ENCODE measurements at regions not wholly inside any gene's neighbourhood (a gene's known extent, or its start where the extent isn't known, plus 50 kb on each side); places are given as distances from the start of the nearest gene placed in this dataset.

- ChIA-PET POLR2A (ENCODE audit: low non-redundant PET) (no interaction called here), CTCF (interaction anchor here (0.7 kb wide), 1 partner anchor 233 kb away, joined by 3 read pairs; no protein-coding TSS in a partner anchor)
- DNase-seq (ENCODE audit: low spot score), result no peak
- H3K27ac ChIP-seq, result no peak overlapping the region
- no peak for TF ChIP-seq CTCF (conservative IDR thresholded peaks at IDR 0.05; ENCODE audit: low read depth)
Observed at GRCh38 chr12:116476227-116476822, 82.9 kb upstream of the MAP1LC3B2 start.

GRCh38 chr12:116478243-116478773 lies 80.9 kb upstream of the MAP1LC3B2 start:
- no peak for TF ChIP-seq CTCF (conservative IDR thresholded peaks at IDR 0.05; ENCODE audit: low read depth)
- ChIA-PET POLR2A (ENCODE audit: low non-redundant PET) (no interaction called here), CTCF (no interaction called here)
- DNase-seq (ENCODE audit: low spot score), result no peak
- no peak overlapping the region for H3K27ac ChIP-seq

- TF ChIP-seq CTCF (conservative IDR thresholded peaks at IDR 0.05; ENCODE audit: low read depth), result no peak
- CTCF ChIA-PET, result interaction anchor here (0.6 kb wide), 1 partner anchor 120 kb away, joined by 3 read pairs; no protein-coding TSS in a partner anchor
- no peak overlapping the region for H3K27ac ChIP-seq
- POLR2A ChIA-PET (ENCODE audit: low non-redundant PET), result no interaction called here
- DNase-seq (ENCODE audit: low spot score), result no peak
Observed at GRCh38 chr12:116480210-116480810, 78.9 kb upstream of the MAP1LC3B2 start.

- ChIA-PET CTCF (interaction anchor here (0.6 kb wide), 1 partner anchor 604 kb away, joined by 3 read pairs; no protein-coding TSS in a partner anchor), POLR2A (ENCODE audit: low non-redundant PET) (no interaction called here)
- DNase-seq (ENCODE audit: low spot score), result no peak
- H3K27ac ChIP-seq, result no peak overlapping the region
- TF ChIP-seq CTCF (conservative IDR thresholded peaks at IDR 0.05; ENCODE audit: low read depth), result no peak
Observed at GRCh38 chr12:116481726-116482125, 77.5 kb upstream of the MAP1LC3B2 start.

- no peak overlapping the region for H3K27ac ChIP-seq
- ChIA-PET CTCF (interaction anchor here (0.6 kb wide), 1 partner anchor 603 kb away, joined by 3 read pairs; no protein-coding TSS in a partner anchor), POLR2A (ENCODE audit: low non-redundant PET) (no interaction called here)
- DNase-seq (ENCODE audit: low spot score), result no peak
- no peak for TF ChIP-seq CTCF (conservative IDR thresholded peaks at IDR 0.05; ENCODE audit: low read depth)
Observed at GRCh38 chr12:116482179-116482578, 77.0 kb upstream of the MAP1LC3B2 start.

GRCh38 chr12:116482859-116483258 lies 76.3 kb upstream of the MAP1LC3B2 start:
- DNase-seq (ENCODE audit: low spot score), result no peak
- ChIA-PET CTCF (no interaction called here), POLR2A (ENCODE audit: low non-redundant PET) (no interaction called here)
- H3K27ac ChIP-seq, result no peak overlapping the region
- TF ChIP-seq CTCF (conservative IDR thresholded peaks at IDR 0.05; ENCODE audit: low read depth), result no peak
